GM06990 (cell line): ENCODE measurements at regions not wholly inside any gene's neighbourhood (a gene's known extent, or its start where the extent isn't known, plus 50 kb on each side); places are given as distances from the start of the nearest gene placed in this dataset.
"Not testable (repeated sequence)": the region's sequence is repeated elsewhere in the genome, so short reads cannot be mapped to it uniquely, and the experiment has no call there.

Experiments used
- DNase-seq: peaks from one replicate; pipeline ENCODE4 v3.0.0-alpha.2; 2011; ENCODE audit not compliant: insufficient read length; ENCODE audit errors: extremely low read depth
- H3K27me3 ChIP-seq: replicated peaks from 2 replicates; pipeline ENCODE4 v1.6.0; 2011; ENCODE audit warnings: low read length; ENCODE audit not compliant: control insufficient read depth, insufficient read depth
- H3K36me3 ChIP-seq: 2 replicates; pipeline ENCODE4 v1.5.1; 2011; ENCODE audit warnings: low read length; ENCODE audit not compliant: control insufficient read depth, insufficient read depth
- H3K4me3 ChIP-seq: replicated peaks from 2 replicates; pipeline ENCODE4 v1.5.1; 2011; ENCODE audit warnings: low read depth, mild to moderate bottlenecking, control low read depth, low read length
- TF ChIP-seq, protein P1 (sequence below): IDR thresholded peaks from 2 replicates; pipeline ENCODE4 v1.5.1; 2011; ENCODE audit warnings: low read length, control low read depth, mild to moderate bottlenecking, inconsistent platforms; ENCODE audit not compliant: insufficient read depth, poor library complexity, severe bottlenecking

DNA sequence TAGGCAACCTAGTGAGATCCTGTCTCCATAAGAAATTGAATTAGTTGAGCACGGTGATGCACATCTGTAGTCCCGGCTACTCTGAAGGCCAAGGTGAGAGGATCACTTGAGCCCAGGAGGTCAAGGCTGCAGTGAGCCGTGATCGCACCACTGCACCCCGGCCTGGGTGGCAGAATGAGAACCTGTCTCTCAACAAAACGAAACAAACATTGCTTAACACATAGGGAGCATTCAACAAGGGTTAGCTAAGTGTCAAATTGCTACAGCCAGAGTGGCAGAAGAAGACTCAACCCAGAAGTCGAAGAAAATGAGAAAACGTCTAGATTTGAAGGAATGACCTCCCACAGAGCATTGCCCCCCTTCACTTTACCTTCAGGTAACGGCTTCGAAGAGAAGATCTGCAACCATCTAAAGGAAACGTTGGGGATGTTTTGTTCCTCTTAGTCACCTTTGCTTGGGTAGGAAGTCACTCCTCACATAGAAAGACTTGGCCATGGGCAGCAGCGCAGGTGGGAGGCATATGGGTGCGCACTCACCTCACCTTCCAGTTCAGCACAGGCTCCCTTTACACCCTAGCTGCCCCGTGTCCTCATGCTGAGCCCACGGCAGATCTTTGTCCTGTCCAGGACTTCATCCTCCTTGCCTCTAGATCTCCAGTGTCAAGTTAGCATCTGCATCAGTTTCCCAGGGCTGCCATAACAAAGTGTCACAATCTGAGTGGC is 63.7 kb upstream of the SHLD1 start:
- TF ChIP-seq, protein P1, sequence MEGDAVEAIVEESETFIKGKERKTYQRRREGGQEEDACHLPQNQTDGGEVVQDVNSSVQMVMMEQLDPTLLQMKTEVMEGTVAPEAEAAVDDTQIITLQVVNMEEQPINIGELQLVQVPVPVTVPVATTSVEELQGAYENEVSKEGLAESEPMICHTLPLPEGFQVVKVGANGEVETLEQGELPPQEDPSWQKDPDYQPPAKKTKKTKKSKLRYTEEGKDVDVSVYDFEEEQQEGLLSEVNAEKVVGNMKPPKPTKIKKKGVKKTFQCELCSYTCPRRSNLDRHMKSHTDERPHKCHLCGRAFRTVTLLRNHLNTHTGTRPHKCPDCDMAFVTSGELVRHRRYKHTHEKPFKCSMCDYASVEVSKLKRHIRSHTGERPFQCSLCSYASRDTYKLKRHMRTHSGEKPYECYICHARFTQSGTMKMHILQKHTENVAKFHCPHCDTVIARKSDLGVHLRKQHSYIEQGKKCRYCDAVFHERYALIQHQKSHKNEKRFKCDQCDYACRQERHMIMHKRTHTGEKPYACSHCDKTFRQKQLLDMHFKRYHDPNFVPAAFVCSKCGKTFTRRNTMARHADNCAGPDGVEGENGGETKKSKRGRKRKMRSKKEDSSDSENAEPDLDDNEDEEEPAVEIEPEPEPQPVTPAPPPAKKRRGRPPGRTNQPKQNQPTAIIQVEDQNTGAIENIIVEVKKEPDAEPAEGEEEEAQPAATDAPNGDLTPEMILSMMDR, result no peak
- no peak for DNase-seq

DNA sequence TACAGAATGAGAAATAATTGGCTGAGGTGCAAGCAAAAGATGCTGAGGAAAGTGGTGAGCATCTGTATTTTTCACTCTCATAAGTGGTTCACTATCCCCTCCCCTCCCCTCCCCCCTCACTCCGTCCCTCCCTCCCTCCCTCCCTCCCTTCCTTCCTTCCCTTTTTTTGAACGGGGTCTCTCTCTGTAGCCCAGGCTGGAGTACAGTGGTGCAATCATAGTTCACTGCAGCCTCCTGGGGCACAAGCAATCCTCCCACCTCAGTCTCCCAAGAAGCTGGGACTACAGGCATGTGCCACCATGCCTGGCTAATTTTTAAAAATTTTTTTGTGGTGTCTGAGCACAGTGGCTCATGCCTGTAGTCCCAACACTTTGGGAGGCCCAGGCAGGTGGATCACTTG is 67.6 kb upstream of the SHLD1 start:
- not testable (repeated sequence) for H3K36me3 ChIP-seq, H3K27me3 ChIP-seq, H3K4me3 ChIP-seq, DNase-seq

More for the DNA sequence above, 63.7 kb upstream of the SHLD1 start:
- Histone ChIP-seq H3K4me3 (no peak overlapping the region), H3K36me3 (no peaks in the 10 kb centered on the region), H3K27me3 (no peaks in the 10 kb centered on the region; the same call in 1 of the 2 replicates)

DNA sequence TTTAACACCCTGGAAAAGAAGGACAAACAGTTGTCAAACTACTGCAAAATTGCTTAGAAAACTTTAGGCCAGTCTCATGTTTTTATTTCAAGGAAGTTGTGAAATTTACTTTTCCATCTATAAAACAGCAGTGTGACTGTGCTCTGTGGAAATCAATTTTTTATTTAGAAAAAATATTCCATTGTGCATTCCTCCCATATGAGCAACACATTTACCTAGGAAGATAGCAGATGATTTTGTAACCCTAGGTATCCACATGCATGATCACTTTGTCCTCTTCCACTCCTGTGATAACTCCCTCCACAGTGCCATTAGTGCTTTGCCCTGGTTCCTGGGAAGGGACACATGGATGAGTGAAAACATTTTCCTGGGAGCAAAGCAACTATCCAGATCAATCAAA is 69.4 kb upstream of the GPCPD1 start:
- DNase-seq, result no peak
- H3K36me3 ChIP-seq, result no peaks in the 10 kb centered on the region
- TF ChIP-seq, protein P1, result no peak
- no peak overlapping the region for H3K4me3 ChIP-seq
- no peaks in the 10 kb centered on the region for H3K27me3 ChIP-seq

DNA sequence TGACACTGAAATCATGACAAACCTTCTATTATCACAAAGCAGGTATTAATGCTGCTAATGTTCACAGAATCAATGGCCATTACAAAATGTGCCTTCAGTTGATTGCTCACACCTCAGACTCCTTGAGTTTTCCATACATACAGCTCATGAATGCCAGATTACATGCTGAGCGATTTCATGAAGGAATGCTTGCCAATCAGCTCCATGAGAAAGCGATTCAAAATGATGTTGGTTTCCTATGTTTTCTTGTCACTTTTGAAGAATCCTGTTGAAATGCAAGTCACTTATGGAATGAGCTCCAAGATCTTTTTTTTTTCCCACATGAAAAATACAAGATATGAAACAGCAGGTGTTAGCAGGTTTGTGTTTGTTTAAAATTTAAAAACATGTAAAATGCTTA is 68.0 kb upstream of the GPCPD1 start:
- Histone ChIP-seq H3K27me3 (no peaks in the 10 kb centered on the region), H3K36me3 (no peaks in the 10 kb centered on the region), H3K4me3 (no peak overlapping the region)
- no peak for DNase-seq
- TF ChIP-seq, protein P1, result no peak

DNA sequence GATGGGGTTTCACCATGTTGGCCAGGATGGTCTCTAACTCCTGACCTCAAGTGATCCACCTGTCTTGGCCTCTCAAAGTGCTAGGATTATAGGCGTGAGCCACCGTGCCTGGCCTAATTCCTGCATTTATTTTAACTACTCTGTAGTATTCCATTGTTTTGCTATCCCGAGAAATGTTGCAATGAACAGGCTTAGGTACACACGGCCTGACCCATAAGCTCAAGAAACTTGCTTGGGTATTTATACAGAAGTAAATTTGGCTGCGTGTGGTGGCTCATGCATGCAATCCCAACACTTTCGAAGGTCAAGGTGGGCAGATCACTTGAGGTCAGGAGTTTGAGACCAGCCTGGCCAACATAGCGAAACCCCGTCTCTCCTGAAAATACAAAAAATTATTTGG is 67.1 kb upstream of the GPCPD1 start:
- not testable (repeated sequence) for H3K4me3 ChIP-seq, H3K27me3 ChIP-seq, H3K36me3 ChIP-seq, DNase-seq

DNA sequence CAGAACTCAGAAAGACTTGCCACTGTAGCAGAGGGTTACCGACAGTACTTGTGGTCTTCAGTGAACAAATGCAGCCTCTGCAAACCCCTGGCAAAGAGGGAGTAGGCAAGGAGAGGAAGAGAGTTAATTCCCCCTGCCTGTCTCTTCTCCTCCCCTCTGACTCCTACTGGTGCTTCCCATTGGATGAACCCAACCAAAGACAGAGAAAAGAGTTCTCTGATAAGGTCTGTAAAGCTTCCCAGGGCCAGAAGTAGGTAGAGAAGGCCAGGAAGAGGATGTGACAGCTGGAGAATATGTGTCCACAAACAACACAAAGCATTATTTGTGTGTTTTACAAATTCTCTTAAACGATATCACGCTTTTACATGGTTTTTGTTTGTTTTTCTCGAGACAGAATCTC is 66.6 kb upstream of the GPCPD1 start:
- TF ChIP-seq, protein P1, result no peak
- Histone ChIP-seq H3K27me3 (no peaks in the 10 kb centered on the region), H3K36me3 (no peaks in the 10 kb centered on the region), H3K4me3 (no peak overlapping the region)
- no peak for DNase-seq
